OCI-M1 (cell line): ENCODE measurements at regions not wholly inside any gene's neighbourhood (a gene's known extent, or its start where the extent isn't known, plus 50 kb on each side); places are given as distances from the start of the nearest gene placed in this dataset.
"Not testable (repeated sequence)": the region's sequence is repeated elsewhere in the genome, so short reads cannot be mapped to it uniquely, and the experiment has no call there.

Experiments
- DNase-seq: peaks from one replicate; lab custom pipeline; 2025; lab: John Stamatoyannopoulos, UW

DNA sequence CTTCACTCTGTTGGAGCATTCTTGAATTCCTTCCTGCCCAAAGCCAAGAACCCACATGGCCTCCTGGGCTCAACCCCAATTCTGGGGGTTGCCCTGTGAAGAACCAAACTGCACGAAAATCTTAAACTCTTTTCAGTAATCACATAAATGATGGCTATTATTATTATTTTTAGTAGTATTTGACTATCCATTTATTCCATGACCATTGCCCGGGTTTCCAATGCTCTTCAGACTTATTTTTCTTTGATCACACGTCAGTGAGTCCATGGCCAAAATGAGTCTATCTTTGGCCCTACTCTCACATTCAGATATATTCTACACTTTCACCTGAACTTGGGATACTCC, 185.9 kb downstream of the AVL9 start:
- DNase-seq, result no peak

- DNase-seq, result peak; percentile 90
These were observed 185.2 kb downstream of the AVL9 start for GRCh38 chr7:32680259-32681173.

DNA sequence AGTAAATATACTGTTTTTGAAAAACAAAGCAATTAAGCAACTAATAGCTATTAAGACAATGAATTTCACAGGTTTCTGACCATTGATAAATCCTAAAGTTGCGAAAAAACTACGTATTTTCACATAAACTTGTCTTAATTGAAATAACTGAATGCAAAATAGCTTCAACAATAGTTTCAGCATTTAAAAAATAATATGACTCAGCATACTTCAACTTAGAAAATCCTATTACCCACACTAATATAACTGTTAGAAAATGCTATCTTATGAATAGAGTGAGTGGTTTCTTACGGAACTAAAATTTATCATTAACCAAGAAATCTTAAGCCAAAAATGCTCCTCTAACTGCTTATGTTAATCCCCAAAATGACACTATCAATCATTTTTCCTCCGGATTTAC, 183.9 kb downstream of the AVL9 start:
- no peak for DNase-seq

GRCh38 chr7:32677593-32677992, 182.3 kb downstream of the AVL9 start:
- DNase-seq, result no peak

DNA sequence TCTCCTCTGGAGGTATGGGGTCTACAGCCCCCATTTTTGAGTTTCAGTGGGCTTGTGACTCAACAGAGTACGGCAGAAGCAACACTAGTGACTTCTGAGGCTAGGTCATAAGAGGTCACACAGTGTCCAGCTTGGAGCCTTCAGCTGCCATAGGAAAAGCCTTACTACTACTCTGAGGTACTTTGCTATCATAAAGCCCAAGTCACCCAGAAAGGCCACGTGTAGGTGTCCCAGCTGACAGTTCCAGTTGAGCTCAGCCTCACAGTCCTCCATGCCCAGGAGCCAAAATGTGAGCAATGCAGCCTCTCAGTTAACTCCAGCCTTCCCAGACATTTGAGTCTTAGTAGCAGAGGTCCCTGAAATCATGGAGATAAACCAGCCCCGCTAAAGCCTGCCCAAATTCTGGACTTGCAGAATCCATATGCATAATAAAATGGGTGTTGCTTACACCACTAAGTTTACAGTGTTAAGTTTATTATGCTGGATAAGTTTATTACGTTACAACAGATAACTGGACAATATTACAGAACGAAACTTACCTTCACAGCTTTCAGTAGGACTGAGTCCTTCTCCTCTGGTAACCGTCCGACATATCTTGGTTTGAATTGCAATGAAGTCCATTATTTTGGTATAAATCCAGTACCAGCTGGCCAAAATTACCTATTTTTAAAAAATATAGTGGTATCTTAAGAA, 181.1 kb downstream of the AVL9 start:
- no peak for DNase-seq

DNA sequence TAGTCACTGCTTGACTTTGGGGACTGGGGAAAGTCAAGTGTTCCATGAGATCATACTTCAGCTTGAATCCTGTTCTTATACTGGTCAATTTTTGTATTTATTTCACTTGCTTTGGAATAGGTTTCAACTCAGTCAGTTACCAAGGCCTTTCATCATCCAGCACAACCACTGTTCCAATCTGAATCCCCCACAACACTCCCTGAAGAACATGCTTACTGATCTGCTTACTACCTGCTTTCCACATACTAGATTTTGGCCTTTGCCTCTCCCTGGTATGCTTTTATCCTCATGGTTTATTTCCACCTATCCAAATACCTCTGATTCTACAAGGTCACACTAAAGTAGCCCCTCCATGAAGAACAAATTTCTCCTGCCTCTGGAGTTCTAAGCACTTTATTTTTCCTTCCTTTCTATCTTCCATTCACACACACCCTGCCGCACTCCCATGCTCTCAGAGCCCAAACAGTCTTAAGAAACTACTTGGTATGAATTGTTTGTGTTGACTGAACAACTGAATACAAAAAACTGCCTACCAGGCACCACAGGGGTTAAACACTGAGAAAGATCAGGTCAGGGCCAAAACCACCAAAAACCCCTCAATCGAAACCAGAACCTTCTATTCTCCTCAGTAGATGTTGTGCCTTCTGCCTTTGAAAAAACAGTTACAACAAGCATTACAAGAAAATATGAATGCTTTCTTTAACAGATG, 178.1 kb downstream of the AVL9 start:
- peak; percentile 45 for DNase-seq

DNA sequence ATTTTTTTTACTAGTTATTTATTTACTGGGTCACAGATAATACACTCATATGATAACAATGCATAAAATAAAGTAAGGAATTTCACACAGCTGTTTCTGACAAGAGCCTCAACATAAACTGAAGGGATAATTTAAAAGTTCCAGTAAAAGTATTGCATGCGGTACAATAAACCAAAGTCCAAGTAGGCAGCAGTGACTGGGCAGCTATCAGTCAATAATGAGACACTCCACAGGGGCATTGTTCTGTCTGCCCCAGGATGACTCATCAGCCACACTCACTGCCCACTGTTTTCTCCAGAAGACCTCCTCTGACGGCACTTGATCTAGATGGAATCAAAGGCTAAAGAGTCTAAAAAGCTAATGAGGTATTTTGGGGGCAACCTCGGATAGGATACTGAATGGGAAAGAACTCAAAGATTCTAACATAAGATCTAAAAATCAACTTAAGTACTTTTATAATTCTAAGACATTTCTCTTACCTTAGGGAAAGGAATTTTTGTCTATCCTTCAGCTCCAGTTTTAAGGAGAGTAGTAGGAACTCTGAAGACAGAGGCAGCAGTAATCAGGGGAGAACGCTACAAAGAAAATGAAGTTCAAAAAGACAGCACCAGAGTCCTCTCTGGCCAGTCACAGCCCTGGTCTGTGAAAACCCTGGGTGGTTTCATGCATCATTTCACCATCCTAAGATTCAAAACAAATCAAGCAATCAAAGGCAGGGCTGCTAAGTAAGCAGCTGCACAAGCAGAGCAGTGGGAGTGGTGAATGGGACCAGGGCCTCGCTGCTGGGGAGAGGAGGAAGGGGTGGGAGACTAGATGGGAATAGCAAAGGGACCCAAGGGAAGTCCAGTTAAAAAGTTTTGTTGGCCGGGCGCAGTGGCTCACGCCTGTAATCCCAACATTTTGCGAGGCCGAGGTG, 175.1 kb downstream of the AVL9 start:
- peak; percentile 67 for DNase-seq

- peak; percentile 68 for DNase-seq
These were observed 174.0 kb downstream of the AVL9 start for GRCh38 chr7:32669173-32669870.

- DNase-seq, result not testable (repeated sequence)
These were observed 173.3 kb downstream of the AVL9 start for GRCh38 chr7:32668387-32669097.

GRCh38 chr7:32667586-32667985, 172.3 kb downstream of the AVL9 start:
- not testable (repeated sequence) for DNase-seq

GRCh38 chr7:32663805-32664211, 168.5 kb downstream of the AVL9 start:
- peak; percentile 75 for DNase-seq

- DNase-seq, result peak; percentile 79
These were observed 167.2 kb downstream of the AVL9 start for GRCh38 chr7:32662509-32662908.

- DNase-seq, result no peak
These were observed 166.6 kb downstream of the AVL9 start for GRCh38 chr7:32661929-32662328.

- DNase-seq, result no peak
These were observed 166.2 kb downstream of the AVL9 start for GRCh38 chr7:32661501-32661900.

DNA sequence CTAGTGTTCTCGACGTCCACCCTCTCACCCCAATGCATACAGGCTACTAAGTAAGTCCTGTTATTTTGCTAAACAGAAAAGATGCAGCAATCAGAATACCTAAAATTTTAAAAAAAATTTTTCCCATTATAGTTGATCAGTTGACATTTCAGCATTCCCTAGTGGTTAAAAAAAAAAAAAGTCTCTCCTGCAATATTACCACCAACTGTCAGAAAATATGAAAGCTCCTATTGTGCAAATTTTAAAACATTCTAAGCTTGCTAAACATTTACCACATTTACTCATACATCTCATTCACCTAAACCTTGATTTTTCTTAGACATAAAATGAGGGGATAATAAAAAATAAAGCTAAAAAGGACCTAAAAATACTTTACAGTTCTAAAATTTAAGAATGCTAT, 165.6 kb downstream of the AVL9 start:
- DNase-seq, result no peak

DNA sequence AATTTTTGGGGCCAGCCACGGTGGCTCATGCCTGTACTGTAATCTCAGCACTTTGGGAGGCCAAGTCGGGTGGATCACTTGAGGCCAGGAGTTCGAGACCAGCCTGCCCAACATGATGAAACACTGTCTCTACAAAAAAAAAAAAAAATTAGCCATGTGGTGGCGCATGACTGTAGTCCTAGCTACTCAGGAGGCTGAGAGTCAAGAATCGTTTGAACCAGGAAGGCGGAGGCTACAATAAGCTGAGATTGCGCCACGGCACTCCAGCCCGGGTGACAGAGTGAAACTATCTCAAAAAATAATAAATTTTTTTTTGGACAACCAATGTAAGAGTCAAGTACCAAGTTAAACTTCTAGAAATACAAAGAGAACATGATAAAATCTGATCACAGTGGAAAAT, 164.6 kb downstream of the AVL9 start:
- DNase-seq, result no peak

DNA sequence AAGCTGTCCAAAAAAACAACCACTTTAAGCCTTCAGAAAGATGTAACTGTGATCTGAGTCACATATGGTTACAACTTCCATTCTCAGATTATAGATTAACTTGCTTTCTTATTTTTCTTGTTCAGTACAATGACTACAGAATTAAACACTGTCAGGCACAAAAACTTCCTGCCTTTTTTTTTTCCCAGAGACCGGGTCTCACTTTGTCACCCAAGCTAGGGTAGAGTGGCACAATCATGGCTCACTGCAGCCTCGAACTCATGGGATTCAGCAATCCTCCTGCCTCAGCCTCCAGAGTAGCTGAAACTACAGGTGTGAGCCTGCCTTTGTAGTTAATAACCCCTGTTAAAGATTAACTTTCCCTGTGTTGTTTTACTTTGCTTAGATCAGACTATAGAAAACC, 163.2 kb downstream of the AVL9 start:
- DNase-seq, result no peak

DNA sequence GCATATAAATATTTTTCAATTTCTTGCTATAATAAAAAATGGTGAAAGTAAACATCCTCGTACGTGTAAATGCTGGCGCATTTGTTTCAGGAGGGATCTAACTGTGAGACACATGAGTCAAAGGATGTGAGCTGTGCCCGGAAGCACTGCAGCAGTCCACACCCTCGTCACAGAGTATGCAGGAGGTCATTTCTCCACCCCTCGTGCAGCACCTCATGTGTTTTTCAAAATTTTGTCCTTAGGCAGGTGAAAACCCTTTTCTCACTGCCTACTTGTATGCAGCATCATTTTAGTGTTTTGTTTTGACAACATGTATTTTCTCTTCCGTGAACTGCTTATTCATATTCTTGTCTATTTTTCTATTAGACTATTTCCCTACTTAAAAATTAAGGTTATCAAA, 162.7 kb downstream of the AVL9 start:
- DNase-seq, result no peak

- DNase-seq, result not testable (repeated sequence)
These were observed 159.3 kb downstream of the AVL9 start for GRCh38 chr7:32654549-32654948.

DNA sequence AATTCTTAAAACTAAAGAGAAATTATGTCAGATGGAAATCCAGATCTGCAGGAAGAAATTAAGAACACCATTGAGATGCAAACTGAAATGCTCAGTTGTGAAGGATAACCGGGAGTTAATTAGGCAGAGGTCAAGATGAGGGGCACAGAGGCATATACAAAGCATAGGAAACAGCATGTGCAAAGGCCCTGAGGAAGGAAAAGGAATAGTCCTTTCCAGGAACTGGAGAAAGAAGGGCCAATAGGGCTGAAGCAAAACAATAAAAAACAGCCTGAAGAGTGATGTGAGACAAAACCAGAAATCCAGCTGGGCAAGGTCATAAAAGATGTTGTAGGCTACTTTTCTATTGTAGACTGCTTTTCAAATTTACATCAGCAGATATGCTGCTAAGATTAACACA, 155.1 kb downstream of the AVL9 start:
- DNase-seq, result not testable (repeated sequence)
